ENCODE measurements at regions not wholly inside any gene's neighbourhood (a gene's known extent, or its start where the extent isn't known, plus 50 kb on each side); places are given as distances from the start of the nearest gene placed in this dataset.
"Not testable (repeated sequence)": the region's sequence is repeated elsewhere in the genome, so short reads cannot be mapped to it uniquely, and the experiment has no call there.

DNA sequence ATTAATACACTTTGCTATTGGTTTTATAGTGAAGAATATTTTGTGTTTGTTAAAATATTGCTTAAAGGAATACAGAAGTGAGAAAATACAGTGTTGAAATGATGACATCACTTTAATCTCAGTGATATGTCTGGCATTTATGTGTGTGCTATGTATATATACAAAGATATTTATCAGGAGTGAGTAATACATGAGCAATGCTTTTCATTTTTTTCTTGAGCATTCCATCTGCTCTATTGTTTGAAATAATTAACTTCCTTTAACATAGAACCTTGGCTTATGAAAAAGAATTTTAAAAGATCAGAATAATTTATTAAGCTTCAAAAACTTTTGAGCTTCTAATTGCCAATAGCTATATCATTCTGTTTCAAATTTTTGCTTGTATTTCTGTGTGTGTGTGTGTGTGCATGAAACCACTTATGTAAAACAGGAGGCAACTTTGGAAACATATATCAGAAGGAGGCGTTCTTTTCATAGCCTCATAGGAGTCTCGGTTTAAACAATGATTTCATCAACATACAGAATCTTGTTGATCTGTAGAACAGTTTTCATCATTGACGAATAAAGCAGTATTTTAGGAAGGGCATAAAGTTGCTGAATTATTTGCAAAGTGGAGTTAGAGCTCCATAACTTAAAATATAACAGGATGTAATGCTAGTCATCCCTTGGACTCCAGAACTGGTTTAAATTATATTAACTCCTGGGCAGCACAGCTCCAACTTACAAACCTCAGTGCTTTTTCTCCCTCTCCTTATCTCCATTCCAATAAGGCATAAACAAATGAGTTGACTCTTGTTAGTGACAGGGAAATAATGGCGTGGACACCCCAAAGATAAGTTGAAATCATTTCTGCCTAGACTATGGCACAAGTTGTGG lies 228.4 kb upstream of the DGKB start:
- no peaks in the 10 kb centered on the region for H3K27me3 ChIP-seq (ENCODE audit: control insufficient read depth in 4 of 4, insufficient read depth in 4 of 4, low read length in 3 of 4)
- H3K36me3 ChIP-seq (ENCODE audit: control insufficient read depth in 4 of 4, insufficient read depth in 3 of 4, low read depth in 1 of 4, low read length in 3 of 4), result no peaks in the 10 kb centered on the region
- no peak overlapping the region for H3K4me3 ChIP-seq (ENCODE audit: low read depth in 1 of 3, low read length in 3 of 3)
- WGBS, result 89% methylated on average over 4 of the region's 4 CpGs
- no peak overlapping the region for H3K9ac ChIP-seq (ENCODE audit: low read depth in 1 of 2, low read length in 2 of 2)
- H3K4me1 ChIP-seq (ENCODE audit: control insufficient read depth in 4 of 4, insufficient read depth in 4 of 4, low read length in 3 of 4), result no peaks in the 10 kb centered on the region
- no peak overlapping the region for H3K27ac ChIP-seq (ENCODE audit: low read depth in 1 of 2, low read length in 2 of 2)
- no peaks in the 10 kb centered on the region for H3K9me3 ChIP-seq (ENCODE audit: control insufficient read depth in 4 of 4, low read length in 3 of 4)
- no peak for TF ChIP-seq HNF4A (conservative IDR thresholded peaks at IDR 0.05)
- TF ChIP-seq, protein P1, sequence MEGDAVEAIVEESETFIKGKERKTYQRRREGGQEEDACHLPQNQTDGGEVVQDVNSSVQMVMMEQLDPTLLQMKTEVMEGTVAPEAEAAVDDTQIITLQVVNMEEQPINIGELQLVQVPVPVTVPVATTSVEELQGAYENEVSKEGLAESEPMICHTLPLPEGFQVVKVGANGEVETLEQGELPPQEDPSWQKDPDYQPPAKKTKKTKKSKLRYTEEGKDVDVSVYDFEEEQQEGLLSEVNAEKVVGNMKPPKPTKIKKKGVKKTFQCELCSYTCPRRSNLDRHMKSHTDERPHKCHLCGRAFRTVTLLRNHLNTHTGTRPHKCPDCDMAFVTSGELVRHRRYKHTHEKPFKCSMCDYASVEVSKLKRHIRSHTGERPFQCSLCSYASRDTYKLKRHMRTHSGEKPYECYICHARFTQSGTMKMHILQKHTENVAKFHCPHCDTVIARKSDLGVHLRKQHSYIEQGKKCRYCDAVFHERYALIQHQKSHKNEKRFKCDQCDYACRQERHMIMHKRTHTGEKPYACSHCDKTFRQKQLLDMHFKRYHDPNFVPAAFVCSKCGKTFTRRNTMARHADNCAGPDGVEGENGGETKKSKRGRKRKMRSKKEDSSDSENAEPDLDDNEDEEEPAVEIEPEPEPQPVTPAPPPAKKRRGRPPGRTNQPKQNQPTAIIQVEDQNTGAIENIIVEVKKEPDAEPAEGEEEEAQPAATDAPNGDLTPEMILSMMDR (IDR thresholded peaks at IDR 0.05; ENCODE audit: low read depth, low read length, missing input control), result no peak
- TF ChIP-seq TAF1 (conservative IDR thresholded peaks at IDR 0.05), result no peak
- no peak for TF ChIP-seq SP1 (IDR thresholded peaks at IDR 0.05)
- no peak for TF ChIP-seq FOXA1 (IDR thresholded peaks at IDR 0.05)
- no peak for DNase-seq (ENCODE audit: low spot score)

DNA sequence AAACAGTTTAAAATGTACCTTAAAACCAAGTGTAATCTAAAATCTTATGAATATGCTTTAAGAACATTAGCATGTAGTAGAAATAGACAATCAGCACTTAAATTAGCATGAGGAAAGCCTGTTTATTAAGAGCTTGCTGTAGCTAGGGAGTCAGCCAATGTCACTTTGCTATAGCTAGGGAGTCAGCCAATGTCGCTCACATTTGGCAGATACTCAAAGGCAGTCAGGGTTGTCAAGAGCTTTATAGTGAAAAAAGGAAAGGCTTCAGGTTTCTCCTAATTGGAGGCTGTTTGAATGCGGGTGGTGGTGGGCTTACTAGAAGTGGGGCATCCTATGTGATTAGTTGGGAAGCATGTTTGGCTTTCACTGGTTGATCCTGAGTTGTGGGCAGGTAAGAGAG lies 226.2 kb upstream of the DGKB start:
- TF ChIP-seq FOXA2 (IDR thresholded peaks at IDR 0.05) (no peak), EGR1 (IDR thresholded peaks at IDR 0.05; ENCODE audit: low read depth in 2 of 2) (no peak), GABPA (IDR thresholded peaks at IDR 0.05 in 1 of 2, conservative IDR thresholded peaks at IDR 0.05 in 1 of 2) (no peak), TAF1 (conservative IDR thresholded peaks at IDR 0.05) (no peak)
- TF ChIP-seq, protein P2, sequence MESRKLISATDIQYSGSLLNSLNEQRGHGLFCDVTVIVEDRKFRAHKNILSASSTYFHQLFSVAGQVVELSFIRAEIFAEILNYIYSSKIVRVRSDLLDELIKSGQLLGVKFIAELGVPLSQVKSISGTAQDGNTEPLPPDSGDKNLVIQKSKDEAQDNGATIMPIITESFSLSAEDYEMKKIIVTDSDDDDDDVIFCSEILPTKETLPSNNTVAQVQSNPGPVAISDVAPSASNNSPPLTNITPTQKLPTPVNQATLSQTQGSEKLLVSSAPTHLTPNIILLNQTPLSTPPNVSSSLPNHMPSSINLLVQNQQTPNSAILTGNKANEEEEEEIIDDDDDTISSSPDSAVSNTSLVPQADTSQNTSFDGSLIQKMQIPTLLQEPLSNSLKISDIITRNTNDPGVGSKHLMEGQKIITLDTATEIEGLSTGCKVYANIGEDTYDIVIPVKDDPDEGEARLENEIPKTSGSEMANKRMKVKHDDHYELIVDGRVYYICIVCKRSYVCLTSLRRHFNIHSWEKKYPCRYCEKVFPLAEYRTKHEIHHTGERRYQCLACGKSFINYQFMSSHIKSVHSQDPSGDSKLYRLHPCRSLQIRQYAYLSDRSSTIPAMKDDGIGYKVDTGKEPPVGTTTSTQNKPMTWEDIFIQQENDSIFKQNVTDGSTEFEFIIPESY (IDR thresholded peaks at IDR 0.05), result no peak
- TF ChIP-seq, protein P3, sequence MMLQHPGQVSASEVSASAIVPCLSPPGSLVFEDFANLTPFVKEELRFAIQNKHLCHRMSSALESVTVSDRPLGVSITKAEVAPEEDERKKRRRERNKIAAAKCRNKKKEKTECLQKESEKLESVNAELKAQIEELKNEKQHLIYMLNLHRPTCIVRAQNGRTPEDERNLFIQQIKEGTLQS (IDR thresholded peaks at IDR 0.05), result no peak
- WGBS, result 85% methylated on average over 2 of the region's 2 CpGs
- H3K9ac ChIP-seq (ENCODE audit: low read depth in 1 of 2, low read length in 2 of 2), result no peak overlapping the region
- H3K4me1 ChIP-seq (ENCODE audit: control insufficient read depth in 4 of 4, insufficient read depth in 4 of 4, low read length in 3 of 4), result no peaks in the 10 kb centered on the region
- H3K4me3 ChIP-seq (ENCODE audit: low read depth in 1 of 3, low read length in 3 of 3), result no peak overlapping the region
- no peak overlapping the region for H3K27ac ChIP-seq (ENCODE audit: low read depth in 1 of 2, low read length in 2 of 2)
- H3K9me3 ChIP-seq (ENCODE audit: control insufficient read depth in 4 of 4, low read length in 3 of 4), result no peaks in the 10 kb centered on the region
- H3K27me3 ChIP-seq (ENCODE audit: control insufficient read depth in 4 of 4, insufficient read depth in 4 of 4, low read length in 3 of 4), result no peaks in the 10 kb centered on the region
- H3K36me3 ChIP-seq (ENCODE audit: control insufficient read depth in 4 of 4, insufficient read depth in 3 of 4, low read depth in 1 of 4, low read length in 3 of 4), result no peaks in the 10 kb centered on the region
- no peak for DNase-seq (ENCODE audit: low spot score)

DNA sequence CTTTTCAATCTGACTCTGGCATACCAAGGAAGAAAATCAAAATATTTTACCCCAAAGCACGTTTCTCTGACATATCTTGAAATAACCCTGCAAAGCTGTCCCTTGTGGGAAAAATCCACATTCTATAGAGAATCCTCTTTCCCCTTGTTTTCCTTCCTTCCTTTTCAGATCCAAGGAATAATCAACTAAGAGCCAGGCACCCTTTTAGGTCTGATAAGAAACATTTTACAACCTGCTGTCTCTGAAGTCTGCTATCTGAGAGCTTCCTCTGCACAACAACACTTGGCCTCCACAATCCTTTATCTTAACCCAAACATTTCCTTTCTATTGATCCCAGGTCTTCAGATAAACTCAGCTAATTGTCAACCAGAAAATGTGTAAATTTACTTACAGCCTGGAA lies 224.1 kb upstream of the DGKB start:
- H3K27me3 ChIP-seq (ENCODE audit: control insufficient read depth in 4 of 4, insufficient read depth in 4 of 4, low read length in 3 of 4); H3K9me3 ChIP-seq (ENCODE audit: control insufficient read depth in 4 of 4, low read length in 3 of 4); H3K4me1 ChIP-seq (ENCODE audit: control insufficient read depth in 4 of 4, insufficient read depth in 4 of 4, low read length in 3 of 4); H3K36me3 ChIP-seq (ENCODE audit: control insufficient read depth in 4 of 4, insufficient read depth in 3 of 4, low read depth in 1 of 4, low read length in 3 of 4); H3K9ac ChIP-seq (ENCODE audit: low read depth in 1 of 2, low read length in 2 of 2); DNase-seq (ENCODE audit: low spot score); H3K4me3 ChIP-seq (ENCODE audit: low read depth in 1 of 3, low read length in 3 of 3); H3K27ac ChIP-seq (ENCODE audit: low read depth in 1 of 2, low read length in 2 of 2): not testable (repeated sequence)
- WGBS, result 68% methylated on average over 1 of the region's 1 CpG
